HL-60/S4 treated with retinoic acid at 250 ng/mL for 4 days and 3 days (cell line): ENCODE measurements at regions not wholly inside any gene's neighbourhood (a gene's known extent, or its start where the extent isn't known, plus 50 kb on each side); places are given as distances from the start of the nearest gene placed in this dataset.
"Not testable (repeated sequence)": the region's sequence is repeated elsewhere in the genome, so short reads cannot be mapped to it uniquely, and the experiment has no call there.

Experiments used
- in situ Hi-C: fragments of 300-500 bp; cut with MboI; formaldehyde crosslinking; loops from 2 replicates; pipeline ENCODE4 v1.7.0; 2022; ENCODE audit warnings: low sequenced_read_pairs

GRCh38 chr7:3159039-3159438 lies 115.4 kb upstream of the CARD11 start:
- in situ Hi-C loops: loop anchor here (10.0 kb wide), 1 partner anchor 264 kb away; no protein-coding TSS in a partner anchor

GRCh38 chr7:3159445-3159844 lies 115.8 kb upstream of the CARD11 start:
- in situ Hi-C loops: loop anchor here (10.0 kb wide), 1 partner anchor 265 kb away; no protein-coding TSS in a partner anchor

GRCh38 chr7:3159926-3160325 lies 116.3 kb upstream of the CARD11 start:
- in situ Hi-C loops: loop anchor here (10.0 kb wide), 1 partner anchor 265 kb away; no protein-coding TSS in a partner anchor

GRCh38 chr7:3162289-3162688 lies 118.6 kb upstream of the CARD11 start:
- in situ Hi-C loops: no loop called here

GRCh38 chr7:3162798-3163197 lies 119.1 kb upstream of the CARD11 start:
- in situ Hi-C loops: not testable (repeated sequence)

GRCh38 chr7:3164380-3164792 lies 120.7 kb upstream of the CARD11 start:
- in situ Hi-C loops: no loop called here

- in situ Hi-C loops: no loop called here
Observed at GRCh38 chr7:3165681-3166580, 122.3 kb upstream of the CARD11 start.

GRCh38 chr7:3167551-3167950 lies 123.9 kb upstream of the CARD11 start:
- in situ Hi-C loops: no loop called here

GRCh38 chr7:3168370-3168769 lies 124.7 kb upstream of the CARD11 start:
- in situ Hi-C loops: no loop called here

- in situ Hi-C loops: no loop called here
Observed at GRCh38 chr7:3168869-3169268, 125.2 kb upstream of the CARD11 start.

- in situ Hi-C loops: no loop called here
Observed at GRCh38 chr7:3172768-3173280, 128.2 kb upstream of the SDK1 start.

GRCh38 chr7:3174515-3175284 lies 126.4 kb upstream of the SDK1 start:
- in situ Hi-C loops: no loop called here

GRCh38 chr7:3175285-3175902 lies 125.7 kb upstream of the SDK1 start:
- in situ Hi-C loops: no loop called here

- in situ Hi-C loops: no loop called here
Observed at GRCh38 chr7:3176112-3177000, 124.7 kb upstream of the SDK1 start.

GRCh38 chr7:3177271-3177670 lies 123.8 kb upstream of the SDK1 start:
- in situ Hi-C loops: no loop called here

GRCh38 chr7:3179456-3179855 lies 121.6 kb upstream of the SDK1 start:
- in situ Hi-C loops: no loop called here

- in situ Hi-C loops: no loop called here
Observed at GRCh38 chr7:3180604-3181003, 120.4 kb upstream of the SDK1 start.

GRCh38 chr7:3182055-3182454 lies 119.0 kb upstream of the SDK1 start:
- in situ Hi-C loops: not testable (repeated sequence)

- in situ Hi-C loops: no loop called here
Observed at GRCh38 chr7:3187444-3188040, 113.5 kb upstream of the SDK1 start.

GRCh38 chr7:3188946-3189345 lies 112.1 kb upstream of the SDK1 start:
- in situ Hi-C loops: no loop called here
